HG03045 (cell line): ENCODE measurements at regions not wholly inside any gene's neighbourhood (a gene's known extent, or its start where the extent isn't known, plus 50 kb on each side); places are given as distances from the start of the nearest gene placed in this dataset.

Experiments
- ATAC-seq: cut with Tn5 transposase; IDR thresholded peaks from one replicate; pipeline ENCODE4 v1.9.1; 2021; ENCODE audit warnings: mild to moderate bottlenecking, moderate library complexity; ENCODE audit not compliant: unreplicated experiment

GRCh38 chr17:12575641-12576040 lies 90.0 kb upstream of the MYOCD start:
- ATAC-seq, result no peak

GRCh38 chr17:12579288-12579687 lies 86.4 kb upstream of the MYOCD start:
- no peak for ATAC-seq

GRCh38 chr17:12580640-12581039 lies 85.0 kb upstream of the MYOCD start:
- no peak for ATAC-seq

- ATAC-seq, result no peak
These were observed 81.0 kb upstream of the MYOCD start for GRCh38 chr17:12584727-12585126.

- ATAC-seq, result no peak
These were observed 77.2 kb upstream of the MYOCD start for GRCh38 chr17:12588531-12588930.

- ATAC-seq, result no peak
These were observed 75.3 kb upstream of the MYOCD start for GRCh38 chr17:12590417-12590816.

- no peak for ATAC-seq
These were observed 74.5 kb upstream of the MYOCD start for GRCh38 chr17:12591021-12591735.

GRCh38 chr17:12592941-12593340 lies 72.7 kb upstream of the MYOCD start:
- ATAC-seq, result no peak

- no peak for ATAC-seq
These were observed 68.7 kb upstream of the MYOCD start for GRCh38 chr17:12596961-12597360.

GRCh38 chr17:12597895-12598294 lies 67.8 kb upstream of the MYOCD start:
- no peak for ATAC-seq

GRCh38 chr17:12599186-12599920 lies 66.3 kb upstream of the MYOCD start:
- ATAC-seq, result no peak

- ATAC-seq, result no peak
These were observed 65.3 kb upstream of the MYOCD start for GRCh38 chr17:12600349-12600748.

- no peak for ATAC-seq
These were observed 62.1 kb upstream of the MYOCD start for GRCh38 chr17:12603566-12603965.

GRCh38 chr17:12605222-12605621 lies 60.5 kb upstream of the MYOCD start:
- no peak for ATAC-seq

GRCh38 chr17:12613566-12613965 lies 52.1 kb upstream of the MYOCD start:
- ATAC-seq, result no peak
